ENCODE measurements at regions not wholly inside any gene's neighbourhood (a gene's known extent, or its start where the extent isn't known, plus 50 kb on each side); places are given as distances from the start of the nearest gene placed in this dataset.

DNA sequence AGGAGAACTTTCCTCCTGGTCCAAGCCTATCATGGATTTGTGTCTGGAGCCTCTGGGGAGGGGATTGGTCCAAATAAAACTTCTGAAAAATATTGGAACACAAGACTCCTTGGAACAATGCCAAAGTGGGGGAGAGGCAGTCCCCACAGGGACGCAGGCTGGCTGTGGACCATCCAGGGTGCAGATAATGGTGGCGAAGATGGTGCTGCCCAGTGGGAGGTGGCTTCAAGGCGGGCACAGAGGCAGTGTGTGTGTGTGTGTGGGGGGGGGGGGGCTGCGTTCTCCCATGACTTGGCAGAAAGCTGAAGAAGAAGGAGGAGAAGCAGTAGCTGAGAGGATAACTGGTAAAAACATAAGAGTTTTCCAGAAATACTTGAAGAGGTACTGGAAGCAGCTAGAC, 186.4 kb downstream of the MELK start:
- no TSS peak for BruUV-seq (replicated peaks)

More for the DNA sequence above, 186.4 kb downstream of the MELK start:
- CTCF ChIA-PET: no interaction called here
- dilution Hi-C loops (cut with MboI; ENCODE audit: extremely low pct_ligation_motif_present, low sequenced_read_pairs) (no loop called here), intact Hi-C loops (cut with micrococcal nuclease) (no loop called here)
- Histone ChIP-seq H2AFZ (ENCODE audit: low read depth, low read length) (no peak overlapping the region), H3K9me1 (replicated peaks; ENCODE audit: control insufficient read depth, extremely low read depth, insufficient read depth, low read length) (no peaks in the 10 kb centered on the region), H3K4me2 (ENCODE audit: insufficient read depth, low read length) (no peak overlapping the region), H3K27me3 (ENCODE audit: control insufficient read depth in 2 of 2, insufficient read depth in 2 of 2, low read length in 2 of 2) (peaks cover 0 to 10% of the 10 kb centered on the region in 2 experiments), H3K9me3 (replicated peaks; ENCODE audit: control insufficient read depth, insufficient read depth, low read length) (no peaks in the 10 kb centered on the region), H3K79me2 (ENCODE audit: control insufficient read depth, insufficient read depth, low read length) (no peaks in the 10 kb centered on the region), H3K9ac (replicated peaks; ENCODE audit: extremely low read depth, insufficient read depth, low read length) (no peak overlapping the region), H3K36me3 (ENCODE audit: control insufficient read depth in 2 of 2, extremely low read depth in 1 of 2, insufficient read depth in 2 of 2, low read length in 2 of 2) (no peaks in the 10 kb centered on the region), H4K20me1 (replicated peaks; ENCODE audit: control insufficient read depth, extremely low read depth, insufficient read depth, low read length) (no peaks in the 10 kb centered on the region), H3K27ac (ENCODE audit: insufficient read depth, low read depth, low read length) (no peak overlapping the region), H3K4me1 (ENCODE audit: control insufficient read depth, extremely low read depth, insufficient read depth, low read length) (no peaks in the 10 kb centered on the region), H3K4me3 (replicated peaks in 1 of 3; ENCODE audit: insufficient read depth in 1 of 3, low read depth in 1 of 3, low read length in 3 of 3) (no peak overlapping the region)
- TF ChIP-seq POLR2A (IDR thresholded peaks at IDR 0.05; ENCODE audit: low read depth, low read length): no peak
- TF ChIP-seq, protein P1, sequence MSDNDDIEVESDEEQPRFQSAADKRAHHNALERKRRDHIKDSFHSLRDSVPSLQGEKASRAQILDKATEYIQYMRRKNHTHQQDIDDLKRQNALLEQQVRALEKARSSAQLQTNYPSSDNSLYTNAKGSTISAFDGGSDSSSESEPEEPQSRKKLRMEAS (IDR thresholded peaks at IDR 0.05; ENCODE audit: insufficient read depth, insufficient read length): no peak
- no peak for TF ChIP-seq POLR2AphosphoS5 (IDR thresholded peaks at IDR 0.05; ENCODE audit: insufficient read depth, low read depth, low read length)
- TF ChIP-seq JUN (IDR thresholded peaks at IDR 0.05; ENCODE audit: borderline replicate concordance, insufficient read depth, insufficient read length, low read depth): no peak
- no peak for TF ChIP-seq MYC (IDR thresholded peaks at IDR 0.05; ENCODE audit: low read depth, low read length)
- TF ChIP-seq, protein P2, sequence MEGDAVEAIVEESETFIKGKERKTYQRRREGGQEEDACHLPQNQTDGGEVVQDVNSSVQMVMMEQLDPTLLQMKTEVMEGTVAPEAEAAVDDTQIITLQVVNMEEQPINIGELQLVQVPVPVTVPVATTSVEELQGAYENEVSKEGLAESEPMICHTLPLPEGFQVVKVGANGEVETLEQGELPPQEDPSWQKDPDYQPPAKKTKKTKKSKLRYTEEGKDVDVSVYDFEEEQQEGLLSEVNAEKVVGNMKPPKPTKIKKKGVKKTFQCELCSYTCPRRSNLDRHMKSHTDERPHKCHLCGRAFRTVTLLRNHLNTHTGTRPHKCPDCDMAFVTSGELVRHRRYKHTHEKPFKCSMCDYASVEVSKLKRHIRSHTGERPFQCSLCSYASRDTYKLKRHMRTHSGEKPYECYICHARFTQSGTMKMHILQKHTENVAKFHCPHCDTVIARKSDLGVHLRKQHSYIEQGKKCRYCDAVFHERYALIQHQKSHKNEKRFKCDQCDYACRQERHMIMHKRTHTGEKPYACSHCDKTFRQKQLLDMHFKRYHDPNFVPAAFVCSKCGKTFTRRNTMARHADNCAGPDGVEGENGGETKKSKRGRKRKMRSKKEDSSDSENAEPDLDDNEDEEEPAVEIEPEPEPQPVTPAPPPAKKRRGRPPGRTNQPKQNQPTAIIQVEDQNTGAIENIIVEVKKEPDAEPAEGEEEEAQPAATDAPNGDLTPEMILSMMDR (IDR thresholded peaks at IDR 0.05; ENCODE audit: extremely low read depth in 1 of 2, insufficient read depth in 1 of 2, low read depth in 1 of 2, low read length in 2 of 2): no peak
- TF ChIP-seq GATA2 (IDR thresholded peaks at IDR 0.05; ENCODE audit: insufficient read depth, insufficient read length, low read depth, low read length): no peak
- no peak for TF ChIP-seq EZH2 (IDR thresholded peaks at IDR 0.05; ENCODE audit: borderline replicate concordance, low read depth, low read length, severe bottlenecking)
- no peak for TF ChIP-seq FOS (IDR thresholded peaks at IDR 0.05; ENCODE audit: borderline replicate concordance, insufficient read depth, low read length)
- FAIRE-seq (no peak), DNase-seq (ENCODE audit: low read depth, low spot score) (no peak)
- POLR2A ChIA-PET: no interaction called here

All from endothelial cell of umbilical vein (primary cell).